Neural progenitor cell (in vitro differentiated cells): ENCODE measurements at regions not wholly inside any gene's neighbourhood (a gene's known extent, or its start where the extent isn't known, plus 50 kb on each side); places are given as distances from the start of the nearest gene placed in this dataset.

ENCODE experiments used
- DNase-seq: peaks from one replicate; pipeline ENCODE4 v3.0.0-alpha.2; 2016; ENCODE audit warnings: low spot score
- H2AFZ ChIP-seq: fragments of 200-600 bp; sonication (generic); replicated peaks from 2 replicates; pipeline ENCODE4 v1.6.1; 2016; ENCODE audit warnings: antibody characterized with exemption
- H3F3A ChIP-seq: fragments of 200-600 bp; sonication (generic); 2 replicates; pipeline ENCODE4 v1.6.1; 2016; ENCODE audit warnings: antibody characterized with exemption, low read depth
- H3K27ac ChIP-seq: fragments of 200-600 bp; sonication (generic); 2 replicates; pipeline ENCODE4 v1.5.1; 2016; ENCODE audit warnings: mild to moderate bottlenecking
- H3K27me3 ChIP-seq: fragments of 200-600 bp; sonication (generic); 2 replicates; pipeline ENCODE4 v1.6.1; 2016; ENCODE audit warnings: mild to moderate bottlenecking, moderate library complexity
- H3K36me3 ChIP-seq: fragments of 200-600 bp; sonication (generic); 2 replicates; pipeline ENCODE4 v1.5.1; 2016
- H3K4me1 ChIP-seq: fragments of 200-600 bp; sonication (generic); 2 replicates; pipeline ENCODE4 v1.6.1; 2016; ENCODE audit warnings: mixed run types
- H3K4me2 ChIP-seq: fragments of 200-600 bp; sonication (generic); 2 replicates; pipeline ENCODE4 v1.6.1; 2016
- H3K4me3 ChIP-seq: fragments of 200-600 bp; sonication (generic); 2 replicates; pipeline ENCODE4 v1.5.1; 2016
- H3K79me2 ChIP-seq: fragments of 200-600 bp; sonication (generic); 2 replicates; pipeline ENCODE4 v1.6.1; 2016; ENCODE audit warnings: low read depth
- H3K9ac ChIP-seq: fragments of 200-600 bp; sonication (generic); 2 replicates; pipeline ENCODE4 v1.6.1; 2016
- H3K9me3 ChIP-seq: fragments of 200-600 bp; sonication (generic); 2 replicates; pipeline ENCODE4 v1.5.1; 2016; ENCODE audit warnings: low read depth
- H4K20me1 ChIP-seq: fragments of 200-600 bp; sonication (generic); 2 replicates; pipeline ENCODE4 v1.6.1; 2016; ENCODE audit warnings: low read depth
- H3K27ac Mint-ChIP-seq: 3 replicates; pipeline ENCODE4 v1.8.0; 2021; ENCODE audit warnings: mixed read lengths
- H3K27me3 Mint-ChIP-seq: 2 replicates; pipeline ENCODE4 v1.8.0; 2022; ENCODE audit warnings: low read depth, mild to moderate bottlenecking, inconsistent platforms, moderate library complexity, mixed read lengths; ENCODE audit not compliant: insufficient read depth
- H3K36me3 Mint-ChIP-seq: 3 replicates; pipeline ENCODE4 v1.8.0; 2021; ENCODE audit warnings: mixed read lengths
- H3K4me1 Mint-ChIP-seq: 3 replicates; pipeline ENCODE4 v1.8.0; 2021; ENCODE audit warnings: mixed read lengths
- H3K4me3 Mint-ChIP-seq: 3 replicates; pipeline ENCODE4 v1.8.0; 2021; ENCODE audit warnings: mild to moderate bottlenecking, moderate library complexity, mixed read lengths
- H3K9me3 Mint-ChIP-seq: 3 replicates; pipeline ENCODE4 v1.8.0; 2020; ENCODE audit warnings: mixed read lengths
- EZH2 ChIP-seq: fragments of 200-600 bp; sonication (generic); IDR thresholded peaks from 2 replicates; pipeline ENCODE4 v1.6.1; 2017; ENCODE audit warnings: antibody characterized with exemption, mild to moderate bottlenecking, moderate library complexity
- EZH2phosphoT487 ChIP-seq: fragments of 200-600 bp; sonication (generic); IDR thresholded peaks from 2 replicates; pipeline ENCODE4 v1.6.1; 2017; ENCODE audit warnings: antibody characterized with exemption
- TF ChIP-seq, protein P1 (sequence below): fragments of 200-600 bp; sonication (generic); IDR thresholded peaks from 2 replicates; pipeline ENCODE4 v1.5.1; 2017; ENCODE audit warnings: antibody characterized with exemption, mild to moderate bottlenecking

DNA sequence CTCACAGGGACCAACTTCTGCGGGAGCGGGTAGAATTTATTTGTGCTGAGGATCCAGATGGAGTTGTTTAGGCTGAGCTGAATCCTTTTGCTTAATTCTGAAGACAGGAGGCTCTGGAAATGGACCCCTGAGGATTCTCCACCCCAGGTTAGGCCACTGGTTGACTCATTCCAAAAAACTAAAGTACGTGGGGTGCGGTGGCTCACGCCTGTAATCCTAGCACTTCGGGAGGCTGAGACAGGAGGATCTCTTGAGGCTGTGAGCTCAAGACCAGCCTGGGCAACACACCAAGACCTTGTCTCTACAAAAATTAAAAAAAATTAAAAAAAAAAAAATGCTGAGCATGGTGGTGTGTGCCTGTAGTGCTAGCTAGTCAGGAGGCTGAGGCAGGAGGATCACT is 76.3 kb upstream of the MAP1LC3B2 start:
- peaks cover 4% of the 10 kb centered on the region for H3K4me1 ChIP-seq
- H3K27me3 Mint-ChIP-seq, result peaks cover 12% of the 10 kb centered on the region
- H3K79me2 ChIP-seq, result no peaks in the 10 kb centered on the region
- no peaks in the 10 kb centered on the region for H3K9me3 ChIP-seq
- no peak overlapping the region for H3K4me3 Mint-ChIP-seq
- peaks cover 18% of the 10 kb centered on the region for H3K4me1 Mint-ChIP-seq
- no peaks in the 10 kb centered on the region for H3K36me3 ChIP-seq
- no peaks in the 10 kb centered on the region for H3K36me3 Mint-ChIP-seq
- no peak overlapping the region for H3K4me3 ChIP-seq
- no peaks in the 10 kb centered on the region for H3K27me3 ChIP-seq
- no peak overlapping the region for H3K9ac ChIP-seq
- no peak for DNase-seq
- no peak overlapping the region for H3K27ac ChIP-seq
- no peak overlapping the region for H3K4me2 ChIP-seq
- no peaks in the 10 kb centered on the region for H4K20me1 ChIP-seq
- no peak overlapping the region for H2AFZ ChIP-seq
- peaks cover 8% of the 10 kb centered on the region for H3K9me3 Mint-ChIP-seq
- H3F3A ChIP-seq, result no peaks in the 10 kb centered on the region
- TF ChIP-seq EZH2 (no peak), EZH2phosphoT487 (no peak)
- TF ChIP-seq, protein P1, sequence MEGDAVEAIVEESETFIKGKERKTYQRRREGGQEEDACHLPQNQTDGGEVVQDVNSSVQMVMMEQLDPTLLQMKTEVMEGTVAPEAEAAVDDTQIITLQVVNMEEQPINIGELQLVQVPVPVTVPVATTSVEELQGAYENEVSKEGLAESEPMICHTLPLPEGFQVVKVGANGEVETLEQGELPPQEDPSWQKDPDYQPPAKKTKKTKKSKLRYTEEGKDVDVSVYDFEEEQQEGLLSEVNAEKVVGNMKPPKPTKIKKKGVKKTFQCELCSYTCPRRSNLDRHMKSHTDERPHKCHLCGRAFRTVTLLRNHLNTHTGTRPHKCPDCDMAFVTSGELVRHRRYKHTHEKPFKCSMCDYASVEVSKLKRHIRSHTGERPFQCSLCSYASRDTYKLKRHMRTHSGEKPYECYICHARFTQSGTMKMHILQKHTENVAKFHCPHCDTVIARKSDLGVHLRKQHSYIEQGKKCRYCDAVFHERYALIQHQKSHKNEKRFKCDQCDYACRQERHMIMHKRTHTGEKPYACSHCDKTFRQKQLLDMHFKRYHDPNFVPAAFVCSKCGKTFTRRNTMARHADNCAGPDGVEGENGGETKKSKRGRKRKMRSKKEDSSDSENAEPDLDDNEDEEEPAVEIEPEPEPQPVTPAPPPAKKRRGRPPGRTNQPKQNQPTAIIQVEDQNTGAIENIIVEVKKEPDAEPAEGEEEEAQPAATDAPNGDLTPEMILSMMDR, result no peak
- no peak overlapping the region for H3K27ac Mint-ChIP-seq

DNA sequence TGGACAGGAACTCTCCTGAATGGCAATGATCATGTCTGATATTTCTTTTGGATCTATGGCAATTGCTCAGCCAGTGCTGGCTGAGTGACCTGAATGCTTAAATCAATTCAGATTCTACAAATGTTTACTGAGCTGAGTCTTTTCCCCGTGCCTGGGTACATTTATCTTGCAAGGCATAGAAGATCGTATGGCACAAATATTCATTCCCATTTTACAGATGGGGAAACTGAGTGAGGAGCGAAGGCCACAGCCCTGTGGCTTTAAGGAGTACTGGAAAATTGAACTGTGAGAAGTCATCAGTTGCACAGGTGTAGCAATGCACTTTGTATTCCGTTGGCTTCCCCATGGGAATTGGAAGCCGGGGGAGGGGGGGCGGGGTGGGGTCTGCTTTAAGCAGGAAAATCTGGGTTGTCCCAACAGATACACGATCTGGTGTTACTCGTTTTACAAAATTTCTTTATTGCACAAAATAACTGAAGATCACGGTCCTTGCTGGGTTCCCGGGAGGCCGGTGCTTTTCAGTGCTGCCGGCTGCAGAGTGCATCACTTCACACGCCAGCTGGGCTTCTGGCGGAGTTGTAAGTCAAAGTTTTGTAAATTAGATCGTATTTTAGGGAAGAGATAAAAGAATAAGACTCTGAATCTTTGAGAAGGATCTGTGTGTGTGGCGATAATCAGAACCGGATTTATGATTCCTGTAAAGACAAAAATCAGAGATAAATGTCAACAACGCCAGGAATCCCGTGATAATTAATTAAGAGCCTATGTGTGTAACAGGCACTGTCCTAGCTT is 75.0 kb upstream of the MAP1LC3B2 start:
- Histone ChIP-seq H3K4me3 (no peak overlapping the region), H2AFZ (no peak overlapping the region)
- H3K4me3 Mint-ChIP-seq, result peak overlapping the region; percentile 56

GRCh38 chr12:116484807-116485206 is 74.4 kb upstream of the MAP1LC3B2 start:
- DNase-seq, result no peak
- no peak overlapping the region for H2AFZ ChIP-seq
- H3K79me2 ChIP-seq, result no peaks in the 10 kb centered on the region
- no peak overlapping the region for H3K4me2 ChIP-seq
- Mint-ChIP-seq H3K36me3 (no peaks in the 10 kb centered on the region), H3K4me1 (peaks cover 15% of the 10 kb centered on the region), H3K27me3 (peaks cover 13% of the 10 kb centered on the region), H3K4me3 (no peak overlapping the region), H3K27ac (no peak overlapping the region), H3K9me3 (peaks cover 11% of the 10 kb centered on the region)
- peaks cover 4% of the 10 kb centered on the region for H3K4me1 ChIP-seq
- H3F3A ChIP-seq, result no peaks in the 10 kb centered on the region
- H3K4me3 ChIP-seq, result no peak overlapping the region
- no peak overlapping the region for H3K9ac ChIP-seq
- H3K9me3 ChIP-seq, result no peaks in the 10 kb centered on the region
- no peaks in the 10 kb centered on the region for H3K27me3 ChIP-seq
- H3K36me3 ChIP-seq, result no peaks in the 10 kb centered on the region
- TF ChIP-seq EZH2phosphoT487 (no peak), EZH2 (no peak)
- TF ChIP-seq, protein P1, result no peak
- no peaks in the 10 kb centered on the region for H4K20me1 ChIP-seq
- no peak overlapping the region for H3K27ac ChIP-seq

More for the DNA sequence above, 75.0 kb upstream of the MAP1LC3B2 start:
- peaks cover 4% of the 10 kb centered on the region for H3K4me1 ChIP-seq
- no peaks in the 10 kb centered on the region for H3K27me3 ChIP-seq
- no peaks in the 10 kb centered on the region for H4K20me1 ChIP-seq
- no peaks in the 10 kb centered on the region for H3F3A ChIP-seq
- no peak overlapping the region for H3K9ac ChIP-seq
- H3K36me3 ChIP-seq, result no peaks in the 10 kb centered on the region
- H3K27ac ChIP-seq, result no peak overlapping the region
- no peak for TF ChIP-seq EZH2phosphoT487
- TF ChIP-seq EZH2, result no peak
- TF ChIP-seq, protein P1, result no peak
- H3K4me2 ChIP-seq, result no peak overlapping the region
- no peaks in the 10 kb centered on the region for H3K9me3 ChIP-seq
- H3K4me1 Mint-ChIP-seq, result peaks cover 15% of the 10 kb centered on the region
- no peaks in the 10 kb centered on the region for H3K79me2 ChIP-seq
- H3K27me3 Mint-ChIP-seq, result peaks cover 15% of the 10 kb centered on the region
- peaks cover 13% of the 10 kb centered on the region for H3K9me3 Mint-ChIP-seq
- no peaks in the 10 kb centered on the region for H3K36me3 Mint-ChIP-seq
- peak overlapping the region; percentile 43 for H3K27ac Mint-ChIP-seq
- no peak for DNase-seq
